Stomach (tissue), 4 donors: ENCODE measurements at regions not wholly inside any gene's neighbourhood (a gene's known extent, or its start where the extent isn't known, plus 50 kb on each side); places are given as distances from the start of the nearest gene placed in this dataset.

ENCODE experiments used
- CTCF ChIP-seq, 7 experiments: fragments of 450-650 bp in 4 of 7; fragments of 200-600 bp in 3 of 7; sonication (generic) in 3 of 7; IDR thresholded peaks; one replicate each; pipeline ENCODE4 v1.5.1; 2016 to 2019; ENCODE audit warnings: antibody characterized with exemption in 7 of 7, control low read depth in 2 of 7, mild to moderate bottlenecking in 1 of 7
- EP300 ChIP-seq: sonication (generic); formaldehyde crosslinking; IDR thresholded peaks from one replicate; pipeline ENCODE4 v1.6.1; 2017; ENCODE audit warnings: antibody characterized with exemption

- no peak for TF ChIP-seq EP300
- TF ChIP-seq CTCF (IDR thresholded peaks at IDR 0.05) = no peak
These were observed 123.5 kb upstream of the GOLGA6L4 start for GRCh38 chr15:84112025-84112424.
